IPS-15b (cell line): ENCODE measurements at regions not wholly inside any gene's neighbourhood (a gene's known extent, or its start where the extent isn't known, plus 50 kb on each side); places are given as distances from the start of the nearest gene placed in this dataset.

Experiments used
- H3K27me3 ChIP-seq: one replicate; pipeline ENCODE4 v1.6.1; 2013; ENCODE audit warnings: low read length; ENCODE audit not compliant: control insufficient read depth, insufficient read depth
- H3K36me3 ChIP-seq: one replicate; pipeline ENCODE4 v1.6.1; 2013; ENCODE audit warnings: low read length; ENCODE audit not compliant: control insufficient read depth, insufficient read depth
- H3K4me1 ChIP-seq: one replicate; pipeline ENCODE4 v1.6.1; 2013; ENCODE audit warnings: mild to moderate bottlenecking, low read length; ENCODE audit not compliant: control insufficient read depth, insufficient read depth
- H3K4me3 ChIP-seq: one replicate; pipeline ENCODE4 v1.5.1; 2013; ENCODE audit warnings: low read depth, low read length
- H3K9ac ChIP-seq: one replicate; pipeline ENCODE4 v1.6.1; 2013; ENCODE audit warnings: low read depth, mild to moderate bottlenecking, low read length
- H3K9me3 ChIP-seq: one replicate; pipeline ENCODE4 v1.6.1; 2013; ENCODE audit warnings: mild to moderate bottlenecking, low read length; ENCODE audit not compliant: control insufficient read depth, insufficient read depth

- Histone ChIP-seq H3K36me3 (no peaks in the 10 kb centered on the region), H3K9me3 (no peaks in the 10 kb centered on the region), H3K9ac (no peak overlapping the region), H3K27me3 (no peaks in the 10 kb centered on the region), H3K4me3 (no peak overlapping the region), H3K4me1 (no peaks in the 10 kb centered on the region)
Measured at GRCh38 chr2:196328088-196328680, 156.8 kb upstream of the STK17B start.

GRCh38 chr2:196329959-196330358, 158.6 kb upstream of the STK17B start:
- H3K9ac ChIP-seq = no peak overlapping the region
- no peaks in the 10 kb centered on the region for H3K27me3 ChIP-seq
- no peaks in the 10 kb centered on the region for H3K36me3 ChIP-seq
- H3K4me3 ChIP-seq = no peak overlapping the region
- no peaks in the 10 kb centered on the region for H3K9me3 ChIP-seq
- no peaks in the 10 kb centered on the region for H3K4me1 ChIP-seq

DNA sequence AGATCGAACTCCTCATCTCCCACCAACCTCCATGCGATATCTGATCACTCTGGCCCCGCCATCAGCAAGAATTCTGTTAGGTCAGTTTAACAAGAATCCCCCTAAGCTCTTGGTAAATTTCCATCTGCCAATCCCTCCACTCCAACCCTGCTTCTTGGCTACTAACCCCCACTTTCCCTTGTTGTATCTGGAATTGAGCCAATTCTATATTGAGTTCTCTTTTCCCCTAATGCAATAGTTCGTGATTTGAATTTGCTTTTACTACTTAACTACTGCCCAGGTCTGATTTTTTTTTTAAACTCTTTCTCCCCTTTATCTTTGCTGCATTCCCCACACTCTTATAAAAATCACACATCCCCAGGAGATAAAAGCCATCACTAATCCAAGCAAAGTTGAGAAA, 159.3 kb upstream of the STK17B start:
- Histone ChIP-seq H3K4me3 (no peak overlapping the region), H3K27me3 (no peaks in the 10 kb centered on the region), H3K4me1 (no peaks in the 10 kb centered on the region), H3K9me3 (no peaks in the 10 kb centered on the region), H3K9ac (no peak overlapping the region), H3K36me3 (no peaks in the 10 kb centered on the region)

GRCh38 chr2:196331143-196331542, 159.8 kb upstream of the STK17B start:
- H3K27me3 ChIP-seq = no peaks in the 10 kb centered on the region
- no peaks in the 10 kb centered on the region for H3K4me1 ChIP-seq
- no peaks in the 10 kb centered on the region for H3K36me3 ChIP-seq
- H3K4me3 ChIP-seq = no peak overlapping the region
- H3K9me3 ChIP-seq = no peaks in the 10 kb centered on the region
- H3K9ac ChIP-seq = no peak overlapping the region

GRCh38 chr2:196331851-196332250, 160.5 kb upstream of the STK17B start:
- Histone ChIP-seq H3K27me3 (no peaks in the 10 kb centered on the region), H3K36me3 (no peaks in the 10 kb centered on the region), H3K4me1 (no peaks in the 10 kb centered on the region), H3K9me3 (no peaks in the 10 kb centered on the region), H3K9ac (no peak overlapping the region), H3K4me3 (no peak overlapping the region)

- H3K9me3 ChIP-seq = no peaks in the 10 kb centered on the region
- H3K9ac ChIP-seq = no peak overlapping the region
- H3K4me3 ChIP-seq = no peak overlapping the region
- no peaks in the 10 kb centered on the region for H3K36me3 ChIP-seq
- H3K4me1 ChIP-seq = no peaks in the 10 kb centered on the region
- no peaks in the 10 kb centered on the region for H3K27me3 ChIP-seq
Measured at GRCh38 chr2:196333397-196333796, 162.0 kb upstream of the STK17B start.

DNA sequence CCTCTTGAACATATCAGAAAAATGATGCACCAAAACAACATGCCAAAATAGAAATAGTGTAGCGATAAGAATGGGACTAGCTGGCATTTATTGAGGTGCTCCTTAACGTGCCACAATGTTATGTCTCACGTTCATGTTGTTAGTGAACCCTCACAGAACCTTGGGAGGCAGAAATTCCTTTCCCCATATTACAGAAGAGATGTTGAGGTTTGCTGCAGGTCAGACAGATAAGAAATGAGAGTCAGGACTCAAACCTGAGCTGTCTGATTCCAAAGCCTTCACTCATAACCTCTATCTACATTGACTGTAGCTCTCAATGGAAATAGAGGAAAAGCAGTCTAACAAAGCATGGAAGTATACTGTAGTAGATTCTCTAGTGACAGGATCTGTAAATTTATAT, 163.3 kb upstream of the STK17B start:
- H3K9ac ChIP-seq = no peak overlapping the region
- no peaks in the 10 kb centered on the region for H3K27me3 ChIP-seq
- no peak overlapping the region for H3K4me3 ChIP-seq
- no peaks in the 10 kb centered on the region for H3K9me3 ChIP-seq
- no peaks in the 10 kb centered on the region for H3K36me3 ChIP-seq
- no peaks in the 10 kb centered on the region for H3K4me1 ChIP-seq

DNA sequence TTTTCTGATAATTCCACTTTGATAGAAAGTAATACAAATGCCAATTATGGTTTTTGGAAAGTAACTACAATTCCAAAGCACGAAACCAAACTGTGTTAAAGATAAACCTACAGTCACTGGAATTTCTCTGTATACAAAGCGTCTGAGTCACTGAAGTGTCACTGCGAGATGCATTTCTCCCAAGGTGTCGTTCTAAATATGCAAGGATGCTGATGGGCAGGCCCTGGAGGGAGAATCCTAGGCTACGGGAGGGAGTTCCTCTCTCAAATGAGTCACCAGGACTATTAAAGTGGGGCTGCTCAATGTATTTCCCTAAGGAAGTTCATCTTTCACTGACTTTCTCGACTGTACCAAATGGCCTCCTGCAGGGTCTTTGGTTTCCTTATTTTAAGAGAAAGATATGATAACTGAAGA, 163.8 kb upstream of the STK17B start:
- H3K36me3 ChIP-seq = no peaks in the 10 kb centered on the region
- H3K9me3 ChIP-seq = no peaks in the 10 kb centered on the region
- no peaks in the 10 kb centered on the region for H3K27me3 ChIP-seq
- no peaks in the 10 kb centered on the region for H3K4me1 ChIP-seq
- no peak overlapping the region for H3K4me3 ChIP-seq
- no peak overlapping the region for H3K9ac ChIP-seq

DNA sequence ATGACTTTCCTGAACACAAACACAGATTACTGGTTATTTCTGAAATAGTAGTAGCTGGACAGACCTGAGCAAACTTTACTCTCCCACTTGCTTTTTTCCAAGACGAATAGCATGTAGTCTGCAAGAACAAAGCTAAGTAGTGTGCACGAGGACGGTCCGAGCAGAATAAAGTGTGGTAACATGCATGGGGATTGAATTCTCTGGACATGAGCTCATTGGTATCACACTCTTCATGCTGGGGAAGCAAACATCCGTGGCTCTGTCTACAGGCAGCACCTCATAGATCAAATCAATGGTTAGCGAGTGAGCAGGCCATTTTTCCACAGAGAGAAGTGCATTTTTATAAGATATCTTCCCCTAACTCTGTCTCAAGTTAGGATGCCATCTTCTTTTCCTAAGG, 164.8 kb upstream of the STK17B start:
- no peaks in the 10 kb centered on the region for H3K27me3 ChIP-seq
- H3K9me3 ChIP-seq = no peaks in the 10 kb centered on the region
- no peaks in the 10 kb centered on the region for H3K36me3 ChIP-seq
- no peak overlapping the region for H3K4me3 ChIP-seq
- H3K4me1 ChIP-seq = no peaks in the 10 kb centered on the region
- H3K9ac ChIP-seq = no peak overlapping the region

GRCh38 chr2:196336715-196337114, 165.3 kb upstream of the STK17B start:
- Histone ChIP-seq H3K27me3 (no peaks in the 10 kb centered on the region), H3K4me3 (no peak overlapping the region), H3K4me1 (no peaks in the 10 kb centered on the region), H3K36me3 (no peaks in the 10 kb centered on the region), H3K9ac (no peak overlapping the region), H3K9me3 (no peaks in the 10 kb centered on the region)

GRCh38 chr2:196337208-196337953, 166.0 kb upstream of the STK17B start:
- Histone ChIP-seq H3K4me3 (no peak overlapping the region), H3K9ac (no peak overlapping the region), H3K4me1 (no peaks in the 10 kb centered on the region), H3K27me3 (no peaks in the 10 kb centered on the region), H3K36me3 (no peaks in the 10 kb centered on the region), H3K9me3 (no peaks in the 10 kb centered on the region)

DNA sequence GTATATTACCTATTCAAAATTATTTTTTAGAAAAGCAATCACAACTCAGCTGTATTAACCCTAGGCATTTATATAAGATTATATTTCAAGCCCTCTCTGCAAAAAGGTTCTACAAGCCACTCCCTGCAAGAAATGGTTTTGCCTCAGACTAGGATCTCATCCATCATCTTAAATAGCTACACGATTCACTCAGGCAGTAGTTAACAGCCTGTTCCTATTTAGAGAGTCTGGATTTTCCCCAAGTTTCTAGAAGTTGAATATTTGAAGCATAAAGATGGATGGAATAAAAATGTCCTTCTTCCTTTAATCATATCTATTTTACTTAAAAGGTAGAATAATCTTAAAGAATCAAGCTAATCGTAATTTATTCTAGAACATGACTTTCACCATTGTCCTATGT, 167.1 kb upstream of the STK17B start:
- Histone ChIP-seq H3K9me3 (no peaks in the 10 kb centered on the region), H3K27me3 (no peaks in the 10 kb centered on the region), H3K4me1 (no peaks in the 10 kb centered on the region), H3K36me3 (no peaks in the 10 kb centered on the region), H3K9ac (no peak overlapping the region), H3K4me3 (no peak overlapping the region)
